ENCODE measurements at regions not wholly inside any gene's neighbourhood (a gene's known extent, or its start where the extent isn't known, plus 50 kb on each side); places are given as distances from the start of the nearest gene placed in this dataset.
"Not testable (repeated sequence)": the region's sequence is repeated elsewhere in the genome, so short reads cannot be mapped to it uniquely, and the experiment has no call there.

- no peak for DNase-seq
Measured at GRCh38 chr15:95152741-95153140, 921.4 kb downstream of the MCTP2 start.

- DNase-seq = not testable (repeated sequence)
Measured at GRCh38 chr15:95153201-95153600, 921.8 kb downstream of the MCTP2 start.

- DNase-seq = no peak
Measured at GRCh38 chr15:95160316-95160715, 929.0 kb downstream of the MCTP2 start.

- no peak for DNase-seq
Measured at GRCh38 chr15:95162069-95162468, 930.7 kb downstream of the MCTP2 start.

- no peak for DNase-seq
Measured at GRCh38 chr15:95162531-95162930, 931.2 kb downstream of the MCTP2 start.

- DNase-seq = no peak
Measured at GRCh38 chr15:95162967-95163531, 931.7 kb downstream of the MCTP2 start.

GRCh38 chr15:95168152-95168551, 936.8 kb downstream of the MCTP2 start:
- no peak for DNase-seq

GRCh38 chr15:95168951-95169431, 937.6 kb downstream of the MCTP2 start:
- no peak for DNase-seq

- no peak for DNase-seq
Measured at GRCh38 chr15:95169541-95170459, 938.4 kb downstream of the MCTP2 start.

- DNase-seq = no peak
Measured at GRCh38 chr15:95170561-95171380, 939.4 kb downstream of the MCTP2 start.

GRCh38 chr15:95171564-95171963, 940.2 kb downstream of the MCTP2 start:
- no peak for DNase-seq

GRCh38 chr15:95174301-95175259, 943.2 kb downstream of the MCTP2 start:
- DNase-seq = no peak

GRCh38 chr15:95175914-95176658, 944.7 kb downstream of the MCTP2 start:
- DNase-seq = no peak

- no peak for DNase-seq
Measured at GRCh38 chr15:95176794-95177577, 945.6 kb downstream of the MCTP2 start.

GRCh38 chr15:95180530-95180929, 949.2 kb downstream of the MCTP2 start:
- no peak for DNase-seq

- no peak for DNase-seq
Measured at GRCh38 chr15:95182091-95182490, 950.7 kb downstream of the MCTP2 start.

- DNase-seq = no peak
Measured at GRCh38 chr15:95192923-95193322, 961.6 kb downstream of the MCTP2 start.

- no peak for DNase-seq
Measured at GRCh38 chr15:95194746-95195145, 963.4 kb downstream of the MCTP2 start.

- no peak for DNase-seq
Measured at GRCh38 chr15:95196176-95196915, 965.0 kb downstream of the MCTP2 start.
